ENCODE measurements at regions not wholly inside any gene's neighbourhood (a gene's known extent, or its start where the extent isn't known, plus 50 kb on each side); places are given as distances from the start of the nearest gene placed in this dataset.
"Not testable (repeated sequence)": the region's sequence is repeated elsewhere in the genome, so short reads cannot be mapped to it uniquely, and the experiment has no call there.

DNA sequence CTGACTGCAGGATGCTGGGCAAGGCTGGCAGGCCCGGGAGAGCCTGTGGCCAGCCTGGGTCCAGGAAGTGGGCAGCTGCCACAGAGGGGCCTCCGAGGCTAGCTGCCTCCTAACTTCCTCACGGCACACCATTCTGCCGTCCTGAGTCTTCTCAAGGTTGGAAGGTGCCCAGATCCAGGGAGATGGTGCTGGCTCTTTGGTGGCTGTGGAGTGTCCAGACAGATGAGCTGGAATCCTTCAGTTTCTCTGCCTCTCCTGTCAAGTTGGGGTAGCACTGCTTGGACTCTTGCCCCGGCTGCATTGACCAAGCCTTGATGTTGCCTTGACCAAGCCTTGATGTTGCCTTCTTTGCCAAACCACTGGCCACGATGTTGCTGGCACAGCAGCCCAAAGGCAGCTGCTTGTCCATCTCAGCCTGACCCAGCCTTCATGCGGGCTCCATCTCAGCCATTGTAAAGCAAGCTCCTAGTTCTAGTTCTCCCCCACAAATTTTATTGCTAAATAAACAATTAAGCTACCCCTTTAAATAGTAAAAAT lies 75.1 kb upstream of the AFDN start:
- no peaks in the 10 kb centered on the region for H3K4me1 ChIP-seq (ENCODE audit: control insufficient read depth, insufficient read depth, low read length)
- H3K9me3 ChIP-seq (ENCODE audit: control insufficient read depth, insufficient read depth, low read length): no peaks in the 10 kb centered on the region
- no peaks in the 10 kb centered on the region for H3K36me3 ChIP-seq (ENCODE audit: control insufficient read depth, insufficient read depth, low read length)
- H3K27ac ChIP-seq (ENCODE audit: low read depth, low read length): no peak overlapping the region
- no peak overlapping the region for H3K9ac ChIP-seq (ENCODE audit: low read depth, low read length)
- no peaks in the 10 kb centered on the region for H3K27me3 ChIP-seq (ENCODE audit: control insufficient read depth, insufficient read depth, low read length)
- no peak overlapping the region for H3K4me3 ChIP-seq (ENCODE audit: low read depth, low read length)

DNA sequence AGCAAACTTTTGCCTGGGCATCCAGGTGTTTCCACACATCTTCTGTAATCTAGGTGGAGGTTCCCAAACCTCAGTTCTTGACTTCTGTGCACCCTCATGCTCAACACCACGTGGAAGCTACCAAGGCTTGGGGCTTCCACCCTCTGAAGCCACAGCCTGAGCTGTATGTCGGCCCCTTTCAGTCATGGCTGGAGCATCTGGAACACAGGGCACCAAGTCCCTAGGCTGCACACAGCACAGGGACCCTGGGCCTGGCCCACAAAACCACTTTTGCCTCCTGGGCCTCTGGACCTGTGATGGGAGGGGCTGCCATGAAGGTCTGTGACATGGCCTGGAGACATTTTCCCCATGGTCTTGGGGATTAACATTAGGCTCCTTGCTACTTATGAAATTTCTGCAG lies 73.4 kb upstream of the AFDN start:
- H3K4me1 ChIP-seq (ENCODE audit: control insufficient read depth, insufficient read depth, low read length); H3K27me3 ChIP-seq (ENCODE audit: control insufficient read depth, insufficient read depth, low read length); H3K4me3 ChIP-seq (ENCODE audit: low read depth, low read length); H3K27ac ChIP-seq (ENCODE audit: low read depth, low read length); H3K36me3 ChIP-seq (ENCODE audit: control insufficient read depth, insufficient read depth, low read length); H3K9me3 ChIP-seq (ENCODE audit: control insufficient read depth, insufficient read depth, low read length); H3K9ac ChIP-seq (ENCODE audit: low read depth, low read length): not testable (repeated sequence)

- Histone ChIP-seq H3K4me1 (ENCODE audit: control insufficient read depth, insufficient read depth, low read length) (no peaks in the 10 kb centered on the region), H3K9me3 (ENCODE audit: control insufficient read depth, insufficient read depth, low read length) (no peaks in the 10 kb centered on the region)
Measured at GRCh38 chr6:167754691-167755090, 72.0 kb upstream of the AFDN start.

GRCh38 chr6:167755461-167755860 lies 71.2 kb upstream of the AFDN start:
- H3K4me1 ChIP-seq (ENCODE audit: control insufficient read depth, insufficient read depth, low read length): no peaks in the 10 kb centered on the region
- no peaks in the 10 kb centered on the region for H3K27me3 ChIP-seq (ENCODE audit: control insufficient read depth, insufficient read depth, low read length)
- no peak overlapping the region for H3K4me3 ChIP-seq (ENCODE audit: low read depth, low read length)
- no peaks in the 10 kb centered on the region for H3K9me3 ChIP-seq (ENCODE audit: control insufficient read depth, insufficient read depth, low read length)
- no peaks in the 10 kb centered on the region for H3K36me3 ChIP-seq (ENCODE audit: control insufficient read depth, insufficient read depth, low read length)
- H3K9ac ChIP-seq (ENCODE audit: low read depth, low read length): no peak overlapping the region
- H3K27ac ChIP-seq (ENCODE audit: low read depth, low read length): no peak overlapping the region

More at GRCh38 chr6:167754691-167755090, 72.0 kb upstream of the AFDN start:
- no peaks in the 10 kb centered on the region for H3K27me3 ChIP-seq (ENCODE audit: control insufficient read depth, insufficient read depth, low read length)
- no peak overlapping the region for H3K27ac ChIP-seq (ENCODE audit: low read depth, low read length)
- H3K9ac ChIP-seq (ENCODE audit: low read depth, low read length): no peak overlapping the region
- no peak overlapping the region for H3K4me3 ChIP-seq (ENCODE audit: low read depth, low read length)
- no peaks in the 10 kb centered on the region for H3K36me3 ChIP-seq (ENCODE audit: control insufficient read depth, insufficient read depth, low read length)

DNA sequence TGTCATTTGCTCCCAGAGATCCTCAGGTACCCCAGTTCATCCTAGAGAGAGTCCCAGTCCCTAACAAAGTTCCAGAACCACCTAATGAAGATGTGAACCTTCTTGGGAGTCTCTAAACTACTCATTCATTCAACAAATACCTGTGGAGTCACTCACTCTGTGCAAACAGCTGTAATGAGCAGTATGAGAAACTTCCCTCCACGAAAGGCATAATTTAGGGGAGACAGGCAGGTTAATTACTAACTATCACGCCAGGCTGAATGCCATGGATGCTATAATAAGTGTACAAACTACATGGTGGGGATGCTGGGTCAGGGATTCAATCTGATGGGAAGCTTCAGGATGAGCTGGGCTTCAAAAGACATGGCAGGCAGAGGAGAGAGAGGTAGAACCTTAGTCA lies 70.1 kb upstream of the AFDN start:
- H3K4me3 ChIP-seq (ENCODE audit: low read depth, low read length): no peak overlapping the region
- H3K9me3 ChIP-seq (ENCODE audit: control insufficient read depth, insufficient read depth, low read length): no peaks in the 10 kb centered on the region
- no peaks in the 10 kb centered on the region for H3K27me3 ChIP-seq (ENCODE audit: control insufficient read depth, insufficient read depth, low read length)
- no peak overlapping the region for H3K9ac ChIP-seq (ENCODE audit: low read depth, low read length)
- H3K4me1 ChIP-seq (ENCODE audit: control insufficient read depth, insufficient read depth, low read length): no peaks in the 10 kb centered on the region
- no peak overlapping the region for H3K27ac ChIP-seq (ENCODE audit: low read depth, low read length)
- H3K36me3 ChIP-seq (ENCODE audit: control insufficient read depth, insufficient read depth, low read length): no peaks in the 10 kb centered on the region

GRCh38 chr6:167757249-167757648 lies 69.5 kb upstream of the AFDN start:
- no peaks in the 10 kb centered on the region for H3K27me3 ChIP-seq (ENCODE audit: control insufficient read depth, insufficient read depth, low read length)
- H3K27ac ChIP-seq (ENCODE audit: low read depth, low read length): no peak overlapping the region
- H3K4me1 ChIP-seq (ENCODE audit: control insufficient read depth, insufficient read depth, low read length): no peaks in the 10 kb centered on the region
- H3K36me3 ChIP-seq (ENCODE audit: control insufficient read depth, insufficient read depth, low read length): no peaks in the 10 kb centered on the region
- H3K4me3 ChIP-seq (ENCODE audit: low read depth, low read length): no peak overlapping the region
- H3K9ac ChIP-seq (ENCODE audit: low read depth, low read length): no peak overlapping the region
- no peaks in the 10 kb centered on the region for H3K9me3 ChIP-seq (ENCODE audit: control insufficient read depth, insufficient read depth, low read length)

- H3K9ac ChIP-seq (ENCODE audit: low read depth, low read length): no peak overlapping the region
Measured at GRCh38 chr6:167757821-167758220, 68.9 kb upstream of the AFDN start.

GRCh38 chr6:167758309-167759023 lies 68.2 kb upstream of the AFDN start:
- no peak overlapping the region for H3K9ac ChIP-seq (ENCODE audit: low read depth, low read length)
- H3K4me1 ChIP-seq (ENCODE audit: control insufficient read depth, insufficient read depth, low read length): no peaks in the 10 kb centered on the region

More at GRCh38 chr6:167757821-167758220, 68.9 kb upstream of the AFDN start:
- Histone ChIP-seq H3K4me1 (ENCODE audit: control insufficient read depth, insufficient read depth, low read length) (no peaks in the 10 kb centered on the region), H3K36me3 (ENCODE audit: control insufficient read depth, insufficient read depth, low read length) (no peaks in the 10 kb centered on the region), H3K27me3 (ENCODE audit: control insufficient read depth, insufficient read depth, low read length) (no peaks in the 10 kb centered on the region), H3K9me3 (ENCODE audit: control insufficient read depth, insufficient read depth, low read length) (no peaks in the 10 kb centered on the region), H3K27ac (ENCODE audit: low read depth, low read length) (no peak overlapping the region), H3K4me3 (ENCODE audit: low read depth, low read length) (no peak overlapping the region)

GRCh38 chr6:167759206-167759605 lies 67.5 kb upstream of the AFDN start:
- no peak overlapping the region for H3K4me3 ChIP-seq (ENCODE audit: low read depth, low read length)
- no peaks in the 10 kb centered on the region for H3K9me3 ChIP-seq (ENCODE audit: control insufficient read depth, insufficient read depth, low read length)
- no peak overlapping the region for H3K9ac ChIP-seq (ENCODE audit: low read depth, low read length)
- no peaks in the 10 kb centered on the region for H3K4me1 ChIP-seq (ENCODE audit: control insufficient read depth, insufficient read depth, low read length)
- H3K27ac ChIP-seq (ENCODE audit: low read depth, low read length): no peak overlapping the region
- H3K36me3 ChIP-seq (ENCODE audit: control insufficient read depth, insufficient read depth, low read length): no peaks in the 10 kb centered on the region
- H3K27me3 ChIP-seq (ENCODE audit: control insufficient read depth, insufficient read depth, low read length): no peaks in the 10 kb centered on the region

More at GRCh38 chr6:167758309-167759023, 68.2 kb upstream of the AFDN start:
- Histone ChIP-seq H3K27me3 (ENCODE audit: control insufficient read depth, insufficient read depth, low read length) (no peaks in the 10 kb centered on the region), H3K27ac (ENCODE audit: low read depth, low read length) (no peak overlapping the region), H3K36me3 (ENCODE audit: control insufficient read depth, insufficient read depth, low read length) (no peaks in the 10 kb centered on the region), H3K4me3 (ENCODE audit: low read depth, low read length) (no peak overlapping the region), H3K9me3 (ENCODE audit: control insufficient read depth, insufficient read depth, low read length) (no peaks in the 10 kb centered on the region)

DNA sequence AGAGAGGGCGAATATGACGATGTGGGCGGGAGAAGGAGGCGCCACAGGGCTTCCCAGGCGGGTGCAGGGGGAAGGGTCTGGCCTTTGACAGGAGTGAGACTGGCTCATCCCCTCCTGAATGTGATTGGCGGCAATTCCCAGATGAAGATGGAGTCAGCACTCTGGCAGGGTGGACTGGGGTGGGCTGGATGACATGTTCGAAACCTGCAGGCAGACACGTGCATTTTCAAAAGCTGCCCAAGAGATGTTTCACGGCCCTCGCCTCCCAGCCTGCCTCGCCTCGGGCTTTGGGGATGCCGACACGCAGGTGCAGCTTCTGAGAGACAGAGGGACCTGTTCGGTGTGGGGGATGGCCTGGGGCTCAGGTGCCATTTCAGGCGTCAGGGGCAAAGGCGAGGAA lies 66.8 kb upstream of the AFDN start:
- no peak overlapping the region for H3K4me3 ChIP-seq (ENCODE audit: low read depth, low read length)
- no peak overlapping the region for H3K27ac ChIP-seq (ENCODE audit: low read depth, low read length)
- no peaks in the 10 kb centered on the region for H3K9me3 ChIP-seq (ENCODE audit: control insufficient read depth, insufficient read depth, low read length)
- H3K9ac ChIP-seq (ENCODE audit: low read depth, low read length): no peak overlapping the region
- H3K27me3 ChIP-seq (ENCODE audit: control insufficient read depth, insufficient read depth, low read length): no peaks in the 10 kb centered on the region
- no peaks in the 10 kb centered on the region for H3K36me3 ChIP-seq (ENCODE audit: control insufficient read depth, insufficient read depth, low read length)
- H3K4me1 ChIP-seq (ENCODE audit: control insufficient read depth, insufficient read depth, low read length): no peaks in the 10 kb centered on the region

GRCh38 chr6:167760979-167761793 lies 65.5 kb upstream of the AFDN start:
- Histone ChIP-seq H3K36me3 (ENCODE audit: control insufficient read depth, insufficient read depth, low read length) (no peaks in the 10 kb centered on the region), H3K4me3 (ENCODE audit: low read depth, low read length) (no peak overlapping the region), H3K27ac (ENCODE audit: low read depth, low read length) (no peak overlapping the region), H3K9me3 (ENCODE audit: control insufficient read depth, insufficient read depth, low read length) (no peaks in the 10 kb centered on the region), H3K27me3 (ENCODE audit: control insufficient read depth, insufficient read depth, low read length) (no peaks in the 10 kb centered on the region), H3K4me1 (ENCODE audit: control insufficient read depth, insufficient read depth, low read length) (no peaks in the 10 kb centered on the region), H3K9ac (ENCODE audit: low read depth, low read length) (no peak overlapping the region)

Measured in HUES48 (cell line).